HG02763 (cell line): ENCODE measurements at regions not wholly inside any gene's neighbourhood (a gene's known extent, or its start where the extent isn't known, plus 50 kb on each side); places are given as distances from the start of the nearest gene placed in this dataset.
"Not testable (repeated sequence)": the region's sequence is repeated elsewhere in the genome, so short reads cannot be mapped to it uniquely, and the experiment has no call there.

Experiments used
- ATAC-seq: cut with Tn5 transposase; IDR thresholded peaks from one replicate; pipeline ENCODE4 v1.9.1; 2021; ENCODE audit warnings: mild to moderate bottlenecking, moderate library complexity; ENCODE audit not compliant: unreplicated experiment

DNA sequence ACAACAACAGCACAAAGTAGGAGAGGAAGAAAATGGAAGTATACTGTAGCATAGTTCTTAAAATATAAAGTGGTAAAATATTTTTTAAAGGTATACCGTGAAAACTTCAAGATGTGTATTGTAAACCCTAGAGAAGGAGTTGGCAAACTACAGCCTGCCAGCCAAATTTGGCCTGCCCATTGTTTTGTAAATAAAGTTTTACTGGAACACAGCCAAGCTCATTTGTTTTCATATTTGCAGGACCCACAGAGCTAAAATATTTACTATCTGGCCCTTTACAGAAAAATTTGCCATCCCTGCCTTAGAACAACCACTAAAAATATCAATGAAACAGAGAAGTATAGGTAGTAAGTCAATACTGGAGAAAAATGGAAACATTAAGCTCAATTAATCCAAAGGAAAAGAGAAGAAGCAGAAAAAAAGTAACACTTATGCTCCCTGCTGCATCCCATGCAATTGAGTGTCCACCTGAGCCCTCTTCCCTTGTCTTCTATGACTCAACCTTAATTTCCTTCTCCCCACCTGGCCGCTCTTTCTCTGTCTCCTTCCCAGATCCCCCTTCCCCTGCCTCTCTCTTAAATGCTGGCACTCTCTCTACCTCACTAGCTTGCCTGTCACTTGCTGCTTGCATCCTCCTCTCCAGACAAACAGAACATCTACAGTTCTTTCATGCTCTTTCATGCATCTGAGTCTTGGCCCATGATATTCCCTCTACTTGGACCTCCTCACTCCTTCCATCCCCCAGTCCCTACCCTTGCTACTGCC, 50.6 kb upstream of the FER start:
- ATAC-seq = no peak

DNA sequence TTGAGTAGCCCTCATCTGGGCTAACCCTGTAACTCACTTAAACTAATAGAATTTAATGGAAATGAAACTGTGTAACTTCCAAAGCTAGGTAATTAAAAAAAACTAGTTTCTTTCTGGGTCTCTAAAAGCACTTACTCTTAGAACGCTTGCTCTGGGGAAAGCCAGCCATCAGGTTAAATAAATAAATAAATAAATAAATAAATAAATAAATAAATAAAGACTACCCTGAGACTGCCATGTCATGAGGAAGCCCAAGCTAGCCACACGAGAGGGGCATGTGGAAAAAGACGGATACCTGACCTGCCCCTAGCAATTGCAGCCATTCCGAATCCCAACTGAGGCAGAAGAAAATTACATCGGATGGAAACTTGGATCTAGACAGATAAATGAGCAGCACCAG, 51.3 kb upstream of the FER start:
- no peak for ATAC-seq

GRCh38 chr5:108688485-108688884, 59.2 kb upstream of the FER start:
- ATAC-seq = no peak

GRCh38 chr5:108687595-108688200, 60.0 kb upstream of the FER start:
- ATAC-seq = no peak

DNA sequence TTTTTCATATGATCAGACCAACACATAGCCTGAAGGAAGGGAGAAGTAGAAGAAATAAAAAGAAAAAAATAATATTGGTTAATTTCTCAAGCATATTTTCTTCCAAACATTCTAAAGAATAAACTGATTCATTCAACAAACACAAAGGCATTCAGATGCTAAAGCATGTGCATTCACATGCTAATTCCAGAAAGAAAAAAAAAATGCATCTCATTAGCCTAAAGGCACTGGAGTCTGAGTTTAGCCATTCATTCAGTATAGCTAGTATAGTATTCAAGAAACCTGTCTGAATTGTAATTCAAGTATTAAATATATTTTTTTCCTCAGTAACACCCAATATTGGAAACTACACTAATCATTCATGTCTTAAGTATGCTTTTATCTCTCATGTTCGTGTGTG, 61.0 kb upstream of the FER start:
- no peak for ATAC-seq

GRCh38 chr5:108685448-108686216, 62.1 kb upstream of the FER start:
- not testable (repeated sequence) for ATAC-seq

DNA sequence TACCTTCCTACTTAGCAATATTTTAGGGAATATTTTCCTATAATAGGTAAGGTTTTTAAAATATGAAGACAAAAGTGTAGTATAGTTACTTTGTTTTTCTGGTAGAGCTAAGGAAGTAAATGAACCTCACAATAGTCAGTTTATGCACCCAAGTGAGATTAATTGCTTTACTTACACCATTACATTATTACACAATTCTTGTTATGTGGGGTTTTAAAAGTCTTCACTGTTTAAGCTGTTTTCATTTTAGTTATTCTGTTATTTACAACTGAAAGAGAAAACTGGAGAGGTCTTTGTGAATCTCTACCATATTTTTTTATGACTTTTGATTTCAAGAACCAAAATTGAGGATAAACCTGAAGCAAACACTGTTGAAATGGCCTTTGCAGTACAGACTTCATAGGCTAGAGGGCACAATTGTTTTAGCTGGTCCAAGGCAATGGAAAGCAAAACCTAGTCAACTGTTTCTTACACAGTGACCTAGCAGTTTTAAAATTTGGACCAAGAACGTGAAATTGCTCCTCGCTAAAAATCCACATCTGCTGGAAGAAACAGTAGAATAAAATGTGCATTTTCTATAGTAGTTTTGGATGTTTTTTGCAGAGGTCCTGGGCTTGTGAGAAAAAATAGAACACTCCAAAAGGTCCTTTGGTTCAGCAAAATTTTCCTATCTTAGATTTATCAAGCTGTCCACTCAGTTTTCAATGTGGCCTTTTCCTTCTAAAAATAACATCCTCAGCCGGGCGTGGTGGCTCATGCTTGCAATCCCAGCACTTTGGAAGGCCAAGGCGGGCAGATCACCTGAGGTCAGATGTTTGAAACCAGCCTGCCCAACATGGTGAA, 66.4 kb upstream of the FER start:
- peak; percentile 91 for ATAC-seq

DNA sequence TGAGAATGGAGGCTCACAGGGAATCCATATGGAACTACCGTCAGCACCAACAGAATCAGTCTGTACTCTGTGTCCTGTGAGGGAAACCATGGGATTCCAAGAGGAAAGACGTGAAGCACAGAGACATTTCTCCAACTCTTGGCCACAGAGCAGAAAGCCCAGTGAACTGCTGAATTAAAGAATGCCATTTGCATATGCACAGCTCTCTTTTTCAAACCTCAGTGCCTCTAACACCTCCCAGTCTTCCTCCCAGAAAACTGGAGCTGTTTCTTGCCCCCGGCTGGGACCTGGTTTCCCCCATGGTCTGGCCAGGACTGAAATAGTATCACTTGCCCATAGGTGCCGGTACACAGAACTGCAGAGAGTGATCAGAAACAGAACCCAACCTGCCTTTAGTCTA, 69.6 kb upstream of the FER start:
- ATAC-seq = no peak

GRCh38 chr5:108675736-108676135, 72.0 kb upstream of the FER start:
- ATAC-seq = no peak

- no peak for ATAC-seq
These were observed 75.1 kb upstream of the FER start for GRCh38 chr5:108672639-108673038.

DNA sequence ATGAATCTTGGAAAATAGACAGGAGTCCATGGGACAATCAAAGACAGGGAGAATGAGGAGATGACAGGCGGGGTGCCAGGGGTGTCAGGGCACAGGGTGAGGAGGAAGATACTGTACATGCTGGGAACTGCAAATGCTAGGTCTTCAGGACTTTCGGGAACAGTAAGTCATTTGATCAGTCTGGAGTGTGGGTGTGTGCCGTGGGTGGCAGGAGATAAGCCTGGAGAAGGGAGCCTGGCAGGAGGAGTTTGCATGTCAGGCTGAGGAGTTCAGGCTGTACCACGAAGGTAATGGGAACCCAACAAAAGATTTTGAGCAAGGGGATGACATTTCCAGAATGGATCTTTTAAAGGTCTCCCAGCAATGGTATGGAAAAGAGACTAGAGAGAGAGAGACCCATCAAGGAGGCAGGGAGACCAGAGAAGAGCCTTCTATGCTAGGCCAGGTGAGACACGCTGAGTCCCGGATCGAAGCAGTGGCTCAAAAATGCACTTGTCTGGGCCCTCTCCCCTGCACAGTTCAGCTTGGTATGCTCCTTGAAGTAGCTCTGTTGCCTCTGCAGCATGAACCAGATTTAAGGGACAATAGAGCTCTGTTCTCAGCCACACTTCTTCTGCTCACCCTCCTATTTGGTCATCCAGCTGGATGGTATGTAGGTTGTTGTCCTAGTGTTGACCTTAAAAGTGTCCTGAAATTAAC, 77.0 kb upstream of the FER start:
- ATAC-seq = no peak

DNA sequence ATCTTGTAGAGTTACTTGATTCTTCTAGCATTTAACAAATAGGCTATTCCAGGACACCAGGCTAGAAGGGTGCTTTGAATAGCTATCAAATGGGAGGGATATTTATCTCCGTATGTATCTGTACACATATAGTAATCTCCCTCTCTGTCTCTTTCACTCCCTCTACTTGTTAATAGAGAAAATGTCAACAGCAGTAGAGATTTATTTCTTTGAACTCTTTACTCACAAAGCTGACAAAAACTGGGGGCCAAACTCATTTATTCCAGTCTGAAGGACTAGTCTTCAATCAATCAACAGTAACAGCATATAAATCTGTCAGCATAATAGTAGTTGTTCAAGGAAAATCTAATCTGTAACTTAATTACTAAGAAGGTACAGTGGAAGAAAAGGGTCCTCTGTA, 78.2 kb upstream of the FER start:
- no peak for ATAC-seq

GRCh38 chr5:108661590-108662219, 86.0 kb upstream of the FER start:
- ATAC-seq = no peak

GRCh38 chr5:108661024-108661423, 86.7 kb upstream of the FER start:
- ATAC-seq = no peak

DNA sequence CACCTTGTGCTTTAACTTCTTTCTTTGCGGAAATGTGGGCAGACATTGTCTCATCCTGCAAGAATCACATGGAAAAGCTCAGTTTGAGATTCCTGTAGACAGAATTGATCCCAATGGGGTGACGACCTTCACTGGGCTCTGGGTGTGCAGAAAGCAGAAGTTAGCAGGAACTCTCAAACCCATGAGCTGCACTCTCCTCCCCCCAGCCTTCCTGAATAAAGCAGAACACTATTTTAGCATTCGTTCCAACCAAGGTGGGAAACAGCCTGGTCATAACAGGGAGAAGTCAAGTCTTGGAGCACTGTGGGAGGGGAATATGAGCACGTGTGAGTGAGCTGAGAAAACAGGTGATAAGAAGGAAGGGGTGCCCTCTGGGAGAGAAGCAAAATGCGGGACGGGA, 87.4 kb upstream of the FER start:
- no peak for ATAC-seq

- no peak for ATAC-seq
These were observed 88.2 kb upstream of the FER start for GRCh38 chr5:108659531-108659930.

- ATAC-seq = no peak
These were observed 91.8 kb upstream of the FER start for GRCh38 chr5:108655750-108656450.

DNA sequence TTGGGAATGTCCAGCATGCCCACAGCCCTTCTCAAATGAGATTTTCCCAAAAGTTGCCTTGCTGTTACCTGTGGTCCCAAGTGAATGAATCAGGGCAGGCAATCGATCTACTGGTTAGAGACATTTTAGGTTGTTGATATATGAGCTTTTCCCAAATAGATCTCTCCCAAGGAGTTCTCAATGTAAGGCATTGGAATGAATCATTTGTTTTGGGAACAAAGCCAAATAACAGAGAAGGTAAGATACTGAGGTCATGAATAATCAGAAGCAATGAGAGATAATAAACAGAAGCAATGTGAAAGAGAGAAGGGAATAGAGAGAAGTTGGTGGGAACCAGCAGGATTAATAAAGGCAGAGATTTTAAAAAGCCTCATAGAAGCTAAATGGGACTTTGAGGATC, 93.6 kb upstream of the FER start:
- no peak for ATAC-seq

DNA sequence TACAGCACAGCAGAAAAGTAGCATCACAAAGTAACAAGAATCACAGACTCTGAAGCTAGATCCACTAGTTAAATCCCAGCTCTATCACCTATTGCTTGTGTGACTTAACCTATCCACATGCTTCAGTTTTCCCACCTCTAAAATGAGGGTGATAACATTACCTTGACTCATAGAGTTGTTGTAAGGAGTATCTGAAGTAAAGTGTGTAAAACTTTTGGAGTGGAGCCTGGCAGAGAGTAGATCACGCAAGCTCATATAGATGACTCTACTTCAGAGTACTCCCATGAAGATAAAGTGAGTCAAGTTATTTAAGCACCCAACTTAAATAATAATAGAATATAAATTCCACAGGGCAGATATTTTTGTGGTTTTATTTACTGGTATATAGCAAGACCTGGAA, 94.5 kb upstream of the FER start:
- no peak for ATAC-seq
